ENCODE measurements at regions not wholly inside any gene's neighbourhood (a gene's known extent, or its start where the extent isn't known, plus 50 kb on each side); places are given as distances from the start of the nearest gene placed in this dataset.

GRCh38 chr6:160899671-160900430, 91.7 kb upstream of the MAP3K4 start:
- Mint-ChIP-seq H3K4me3 (no peak overlapping the region), H3K9me3 (peaks cover 0 to 5% (median 0%) of the 10 kb centered on the region in 7 donors), H3K27ac (no peak overlapping the region), H3K36me3 (no peaks in the 10 kb centered on the region), H3K4me1 (no peaks in the 10 kb centered on the region), H3K27me3 (peaks cover 5% of the 10 kb centered on the region)
- no peak for DNase-seq
- Histone ChIP-seq H3K4me3 (ENCODE audit: low read depth, low read length) (no peak overlapping the region), H3K4me1 (ENCODE audit: control insufficient read depth, insufficient read depth, low read length, poor library complexity, severe bottlenecking) (no peaks in the 10 kb centered on the region), H3K27ac (ENCODE audit: insufficient read depth, low read length, poor library complexity, severe bottlenecking) (no peak overlapping the region), H3K36me3 (ENCODE audit: control insufficient read depth, insufficient read depth, low read length) (no peaks in the 10 kb centered on the region), H3K9me3 (ENCODE audit: control insufficient read depth in 2 of 2, low read length in 2 of 2) (no peaks in the 10 kb centered on the region), H3K27me3 (ENCODE audit: control insufficient read depth, insufficient read depth, low read length) (no peaks in the 10 kb centered on the region)
- ATAC-seq (ENCODE audit: low read depth in 2 of 2): no peak

- no peak overlapping the region for H3K4me3 ChIP-seq (ENCODE audit: low read depth, low read length)
- H3K4me1 Mint-ChIP-seq: no peaks in the 10 kb centered on the region
- no peaks in the 10 kb centered on the region for H3K9me3 ChIP-seq (ENCODE audit: control insufficient read depth in 2 of 2, low read length in 2 of 2)
- DNase-seq (no peak), ATAC-seq (ENCODE audit: low read depth in 2 of 2) (no peak)
- no peak overlapping the region for H3K27ac Mint-ChIP-seq
- no peak overlapping the region for H3K4me3 Mint-ChIP-seq
- H3K36me3 ChIP-seq (ENCODE audit: control insufficient read depth, insufficient read depth, low read length): no peaks in the 10 kb centered on the region
- H3K36me3 Mint-ChIP-seq: no peaks in the 10 kb centered on the region
- peaks cover 0 to 20% (median 3%) of the 10 kb centered on the region in 7 donors for H3K9me3 Mint-ChIP-seq
- no peaks in the 10 kb centered on the region for H3K27me3 ChIP-seq (ENCODE audit: control insufficient read depth, insufficient read depth, low read length)
- H3K4me1 ChIP-seq (ENCODE audit: control insufficient read depth, insufficient read depth, low read length, poor library complexity, severe bottlenecking): no peaks in the 10 kb centered on the region
- H3K27me3 Mint-ChIP-seq: no peaks in the 10 kb centered on the region
- no peak overlapping the region for H3K27ac ChIP-seq (ENCODE audit: insufficient read depth, low read length, poor library complexity, severe bottlenecking)
These were observed 79.6 kb upstream of the MAP3K4 start for GRCh38 chr6:160911949-160912348.

GRCh38 chr6:160912411-160912810, 79.2 kb upstream of the MAP3K4 start:
- ATAC-seq (ENCODE audit: low read depth in 2 of 2) (no peak), DNase-seq (no peak)
- H3K27me3 ChIP-seq (ENCODE audit: control insufficient read depth, insufficient read depth, low read length): no peaks in the 10 kb centered on the region
- no peak overlapping the region for H3K27ac Mint-ChIP-seq
- no peaks in the 10 kb centered on the region for H3K4me1 ChIP-seq (ENCODE audit: control insufficient read depth, insufficient read depth, low read length, poor library complexity, severe bottlenecking)
- no peak overlapping the region for H3K4me3 ChIP-seq (ENCODE audit: low read depth, low read length)
- H3K36me3 ChIP-seq (ENCODE audit: control insufficient read depth, insufficient read depth, low read length): no peaks in the 10 kb centered on the region
- no peaks in the 10 kb centered on the region for H3K36me3 Mint-ChIP-seq
- H3K4me1 Mint-ChIP-seq: no peaks in the 10 kb centered on the region
- peaks cover 0 to 16% (median 3%) of the 10 kb centered on the region in 7 donors for H3K9me3 Mint-ChIP-seq
- H3K27ac ChIP-seq (ENCODE audit: insufficient read depth, low read length, poor library complexity, severe bottlenecking): no peak overlapping the region
- peaks cover 2% of the 10 kb centered on the region for H3K27me3 Mint-ChIP-seq
- H3K9me3 ChIP-seq (ENCODE audit: control insufficient read depth in 2 of 2, low read length in 2 of 2): no peaks in the 10 kb centered on the region
- no peak overlapping the region for H3K4me3 Mint-ChIP-seq

GRCh38 chr6:160917572-160917971, 74.0 kb upstream of the MAP3K4 start:
- H3K9me3 ChIP-seq (ENCODE audit: control insufficient read depth in 2 of 2, low read length in 2 of 2): no peaks in the 10 kb centered on the region
- no peak overlapping the region for H3K4me3 Mint-ChIP-seq
- H3K4me1 ChIP-seq (ENCODE audit: control insufficient read depth, insufficient read depth, low read length, poor library complexity, severe bottlenecking): no peaks in the 10 kb centered on the region
- no peak overlapping the region for H3K4me3 ChIP-seq (ENCODE audit: low read depth, low read length)
- H3K9me3 Mint-ChIP-seq: peaks cover 0 to 4% (median 3%) of the 10 kb centered on the region in 7 donors
- peaks cover 6% of the 10 kb centered on the region for H3K27me3 Mint-ChIP-seq
- H3K4me1 Mint-ChIP-seq: no peaks in the 10 kb centered on the region
- H3K27me3 ChIP-seq (ENCODE audit: control insufficient read depth, insufficient read depth, low read length): no peaks in the 10 kb centered on the region
- DNase-seq (no peak), ATAC-seq (ENCODE audit: low read depth in 2 of 2) (no peak)
- H3K36me3 ChIP-seq (ENCODE audit: control insufficient read depth, insufficient read depth, low read length): no peaks in the 10 kb centered on the region
- no peak overlapping the region for H3K27ac ChIP-seq (ENCODE audit: insufficient read depth, low read length, poor library complexity, severe bottlenecking)
- no peaks in the 10 kb centered on the region for H3K36me3 Mint-ChIP-seq
- H3K27ac Mint-ChIP-seq: no peak overlapping the region

GRCh38 chr6:160919723-160920440, 71.7 kb upstream of the MAP3K4 start:
- no peak overlapping the region for H3K27ac ChIP-seq (ENCODE audit: insufficient read depth, low read length, poor library complexity, severe bottlenecking)
- Mint-ChIP-seq H3K36me3 (no peaks in the 10 kb centered on the region), H3K4me1 (no peaks in the 10 kb centered on the region), H3K27me3 (peaks cover 6% of the 10 kb centered on the region), H3K4me3 (no peak overlapping the region), H3K9me3 (no peaks in the 10 kb centered on the region), H3K27ac (no peak overlapping the region)
- ATAC-seq (ENCODE audit: low read depth in 2 of 2) (no peak), DNase-seq (no peak)
- H3K9me3 ChIP-seq (ENCODE audit: control insufficient read depth in 2 of 2, low read length in 2 of 2): no peaks in the 10 kb centered on the region
- no peaks in the 10 kb centered on the region for H3K4me1 ChIP-seq (ENCODE audit: control insufficient read depth, insufficient read depth, low read length, poor library complexity, severe bottlenecking)
- no peaks in the 10 kb centered on the region for H3K36me3 ChIP-seq (ENCODE audit: control insufficient read depth, insufficient read depth, low read length)
- H3K4me3 ChIP-seq (ENCODE audit: low read depth, low read length): no peak overlapping the region
- H3K27me3 ChIP-seq (ENCODE audit: control insufficient read depth, insufficient read depth, low read length): no peaks in the 10 kb centered on the region

GRCh38 chr6:160921095-160921494, 70.5 kb upstream of the MAP3K4 start:
- Mint-ChIP-seq H3K4me1 (no peaks in the 10 kb centered on the region), H3K4me3 (no peak overlapping the region), H3K9me3 (peaks cover 0 to 2% (median 0%) of the 10 kb centered on the region in 7 donors), H3K27ac (no peak overlapping the region), H3K27me3 (peaks cover 6% of the 10 kb centered on the region), H3K36me3 (no peaks in the 10 kb centered on the region)
- H3K36me3 ChIP-seq (ENCODE audit: control insufficient read depth, insufficient read depth, low read length): no peaks in the 10 kb centered on the region
- ATAC-seq (ENCODE audit: low read depth in 2 of 2): no peak
- DNase-seq: no peak
- H3K4me3 ChIP-seq (ENCODE audit: low read depth, low read length): no peak overlapping the region
- H3K4me1 ChIP-seq (ENCODE audit: control insufficient read depth, insufficient read depth, low read length, poor library complexity, severe bottlenecking): no peaks in the 10 kb centered on the region
- H3K27me3 ChIP-seq (ENCODE audit: control insufficient read depth, insufficient read depth, low read length): peaks cover 4% of the 10 kb centered on the region
- no peak overlapping the region for H3K27ac ChIP-seq (ENCODE audit: insufficient read depth, low read length, poor library complexity, severe bottlenecking)
- H3K9me3 ChIP-seq (ENCODE audit: control insufficient read depth in 2 of 2, low read length in 2 of 2): no peaks in the 10 kb centered on the region

- H3K4me3 ChIP-seq (ENCODE audit: low read depth, low read length): no peak overlapping the region
- Mint-ChIP-seq H3K4me1 (peaks cover 0 to 3% (median under 1%) of the 10 kb centered on the region in 4 donors), H3K27ac (no peak overlapping the region), H3K36me3 (no peaks in the 10 kb centered on the region), H3K27me3 (peaks cover 23% of the 10 kb centered on the region), H3K9me3 (peaks cover 0 to 2% (median 0%) of the 10 kb centered on the region in 7 donors), H3K4me3 (no peak overlapping the region)
- peaks cover 3% of the 10 kb centered on the region for H3K4me1 ChIP-seq (ENCODE audit: control insufficient read depth, insufficient read depth, low read length, poor library complexity, severe bottlenecking)
- DNase-seq (no peak), ATAC-seq (ENCODE audit: low read depth in 2 of 2) (no peak)
- H3K27me3 ChIP-seq (ENCODE audit: control insufficient read depth, insufficient read depth, low read length): peaks cover 18% of the 10 kb centered on the region
- no peaks in the 10 kb centered on the region for H3K9me3 ChIP-seq (ENCODE audit: control insufficient read depth in 2 of 2, low read length in 2 of 2)
- no peak overlapping the region for H3K27ac ChIP-seq (ENCODE audit: insufficient read depth, low read length, poor library complexity, severe bottlenecking)
- no peaks in the 10 kb centered on the region for H3K36me3 ChIP-seq (ENCODE audit: control insufficient read depth, insufficient read depth, low read length)
These were observed 65.0 kb upstream of the MAP3K4 start for GRCh38 chr6:160926281-160927276.
